Hepatocyte (in vitro differentiated cells): ENCODE measurements at regions not wholly inside any gene's neighbourhood (a gene's known extent, or its start where the extent isn't known, plus 50 kb on each side); places are given as distances from the start of the nearest gene placed in this dataset.
A peak's percentile ranks its signal among the peaks of the same experiment; 100 is the strongest.

Source experiments
- DNase-seq: peaks from one replicate; pipeline ENCODE4 v3.0.0-alpha.2; 2016; ENCODE audit warnings: low spot score
- H2AFZ ChIP-seq: fragments of 200-600 bp; sonication (generic); 2 replicates; pipeline ENCODE4 v1.6.0; 2016; ENCODE audit warnings: antibody characterized with exemption, mild to moderate bottlenecking
- H3K27ac ChIP-seq: fragments of 200-600 bp; sonication (generic); 2 replicates; pipeline ENCODE4 v1.5.1; 2016; ENCODE audit warnings: mild to moderate bottlenecking
- H3K27me3 ChIP-seq: fragments of 200-600 bp; sonication (generic); 2 replicates; pipeline ENCODE4 v1.6.1; 2016
- H3K36me3 ChIP-seq: fragments of 200-600 bp; sonication (generic); replicated peaks from 2 replicates; pipeline ENCODE4 v1.5.1; 2016; ENCODE audit warnings: low read depth; ENCODE audit not compliant: insufficient read depth
- H3K4me1 ChIP-seq: fragments of 200-600 bp; sonication (generic); 2 replicates; pipeline ENCODE4 v1.5.1; 2016; ENCODE audit warnings: mild to moderate bottlenecking, moderate library complexity; ENCODE audit not compliant: insufficient read depth
- H3K4me2 ChIP-seq: fragments of 200-600 bp; sonication (generic); 2 replicates; pipeline ENCODE4 v1.6.0; 2016
- H3K4me3 ChIP-seq: fragments of 200-600 bp; sonication (generic); 2 replicates; pipeline ENCODE4 v1.5.1; 2016; ENCODE audit warnings: mild to moderate bottlenecking
- H3K79me2 ChIP-seq: fragments of 200-600 bp; sonication (generic); 2 replicates; pipeline ENCODE4 v1.6.0; 2017; ENCODE audit warnings: mild to moderate bottlenecking
- H3K9me2 ChIP-seq: fragments of 200-600 bp; sonication (generic); replicated peaks from 2 replicates; pipeline ENCODE4 v1.6.0; 2017; ENCODE audit warnings: mild to moderate bottlenecking; ENCODE audit not compliant: insufficient read depth
- H3K9me3 ChIP-seq: fragments of 200-600 bp; sonication (generic); 2 replicates; pipeline ENCODE4 v1.5.1; 2016; ENCODE audit warnings: low read depth, mild to moderate bottlenecking
- H4K20me1 ChIP-seq: fragments of 200-600 bp; sonication (generic); 2 replicates; pipeline ENCODE4 v1.6.0; 2016; ENCODE audit warnings: mild to moderate bottlenecking; ENCODE audit not compliant: insufficient read depth, poor library complexity, severe bottlenecking
- EZH2 ChIP-seq: fragments of 200-600 bp; sonication (generic); IDR thresholded peaks from 2 replicates; pipeline ENCODE4 v1.6.1; 2016; ENCODE audit warnings: antibody characterized with exemption, mild to moderate bottlenecking, borderline replicate concordance
- EZH2phosphoT487 ChIP-seq: fragments of 200-600 bp; sonication (generic); IDR thresholded peaks from one replicate; pipeline ENCODE4 v1.6.1; 2018; ENCODE audit warnings: antibody characterized with exemption, mild to moderate bottlenecking, low read depth, moderate library complexity; ENCODE audit not compliant: unreplicated experiment, severe bottlenecking
- WGBS: methylation state at CpG from one replicate; pipeline ENCODE4 v1.1.6; 2016; ENCODE audit warnings: low lambda C conversion rate; ENCODE audit errors: missing lambda C conversion rate; 5-methylcytosine and 5-hydroxymethylcytosine counted together
- TF ChIP-seq, protein P1 (sequence below): fragments of 200-600 bp; sonication (generic); IDR thresholded peaks from 2 replicates; pipeline ENCODE4 v1.5.1; 2016; ENCODE audit warnings: antibody characterized with exemption, mild to moderate bottlenecking; ENCODE audit not compliant: poor library complexity

GRCh38 chr4:158025131-158025530 is 147.7 kb downstream of the GASK1B start:
- Histone ChIP-seq H3K79me2 (no peaks in the 10 kb centered on the region), H4K20me1 (no peaks in the 10 kb centered on the region), H3K4me1 (peaks cover 13% of the 10 kb centered on the region), H3K4me2 (no peak overlapping the region), H3K9me3 (peaks cover 5% of the 10 kb centered on the region), H3K36me3 (no peaks in the 10 kb centered on the region), H3K9me2 (no peaks in the 10 kb centered on the region), H3K27ac (no peak overlapping the region), H3K4me3 (no peak overlapping the region), H2AFZ (no peak overlapping the region), H3K27me3 (no peaks in the 10 kb centered on the region)
- no peak for TF ChIP-seq EZH2
- TF ChIP-seq, protein P1, sequence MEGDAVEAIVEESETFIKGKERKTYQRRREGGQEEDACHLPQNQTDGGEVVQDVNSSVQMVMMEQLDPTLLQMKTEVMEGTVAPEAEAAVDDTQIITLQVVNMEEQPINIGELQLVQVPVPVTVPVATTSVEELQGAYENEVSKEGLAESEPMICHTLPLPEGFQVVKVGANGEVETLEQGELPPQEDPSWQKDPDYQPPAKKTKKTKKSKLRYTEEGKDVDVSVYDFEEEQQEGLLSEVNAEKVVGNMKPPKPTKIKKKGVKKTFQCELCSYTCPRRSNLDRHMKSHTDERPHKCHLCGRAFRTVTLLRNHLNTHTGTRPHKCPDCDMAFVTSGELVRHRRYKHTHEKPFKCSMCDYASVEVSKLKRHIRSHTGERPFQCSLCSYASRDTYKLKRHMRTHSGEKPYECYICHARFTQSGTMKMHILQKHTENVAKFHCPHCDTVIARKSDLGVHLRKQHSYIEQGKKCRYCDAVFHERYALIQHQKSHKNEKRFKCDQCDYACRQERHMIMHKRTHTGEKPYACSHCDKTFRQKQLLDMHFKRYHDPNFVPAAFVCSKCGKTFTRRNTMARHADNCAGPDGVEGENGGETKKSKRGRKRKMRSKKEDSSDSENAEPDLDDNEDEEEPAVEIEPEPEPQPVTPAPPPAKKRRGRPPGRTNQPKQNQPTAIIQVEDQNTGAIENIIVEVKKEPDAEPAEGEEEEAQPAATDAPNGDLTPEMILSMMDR = no peak
- TF ChIP-seq EZH2phosphoT487 = no peak
- peak; percentile 29 for DNase-seq
- WGBS = 100% methylated on average over 1 of the region's 1 CpG

- H3K4me1 ChIP-seq = peaks cover 19% of the 10 kb centered on the region
- no peaks in the 10 kb centered on the region for H3K36me3 ChIP-seq
- TF ChIP-seq EZH2phosphoT487 (no peak), EZH2 (no peak)
- TF ChIP-seq, protein P1 = no peak
- DNase-seq = peak; percentile 42
- H3K9me3 ChIP-seq = no peaks in the 10 kb centered on the region
- no peaks in the 10 kb centered on the region for H3K9me2 ChIP-seq
- no peaks in the 10 kb centered on the region for H3K27me3 ChIP-seq
- H3K4me2 ChIP-seq = peak overlapping the region; percentile 13
- peak overlapping the region; percentile 77 for H3K27ac ChIP-seq
- H3K4me3 ChIP-seq = no peak overlapping the region
- H3K79me2 ChIP-seq = no peaks in the 10 kb centered on the region
- 42% methylated on average over 5 of the region's 5 CpGs for WGBS
- H4K20me1 ChIP-seq = no peaks in the 10 kb centered on the region
- no peak overlapping the region for H2AFZ ChIP-seq
Measured at GRCh38 chr4:158020734-158021346, 152.0 kb downstream of the GASK1B start.

DNA sequence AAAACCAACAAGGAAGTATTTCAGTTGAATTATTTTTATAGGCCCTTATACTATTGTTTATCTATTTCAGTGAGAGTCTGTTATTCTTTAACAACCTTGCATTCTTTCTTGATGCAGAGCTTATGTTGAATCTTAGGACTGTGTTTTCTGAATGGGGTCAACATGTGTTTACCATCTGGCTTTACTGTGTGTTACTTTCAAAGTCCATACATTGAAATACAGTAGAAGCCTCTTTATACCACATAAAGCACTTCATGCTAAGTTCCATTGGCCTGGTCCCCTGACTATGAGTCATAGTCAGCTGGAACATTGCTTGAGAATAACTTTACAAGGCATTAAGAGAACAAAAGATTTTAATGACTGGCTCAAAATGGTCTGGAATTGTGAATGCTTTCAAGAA is 152.6 kb downstream of the GASK1B start:
- Histone ChIP-seq H3K9me3 (no peaks in the 10 kb centered on the region), H3K4me1 (peaks cover 19% of the 10 kb centered on the region), H3K79me2 (no peaks in the 10 kb centered on the region), H3K27ac (peak overlapping the region; percentile 77), H3K4me3 (no peak overlapping the region), H3K36me3 (no peaks in the 10 kb centered on the region), H3K4me2 (no peak overlapping the region), H3K27me3 (no peaks in the 10 kb centered on the region), H3K9me2 (no peaks in the 10 kb centered on the region), H2AFZ (no peak overlapping the region), H4K20me1 (no peaks in the 10 kb centered on the region)
- TF ChIP-seq, protein P1 = no peak
- TF ChIP-seq EZH2 = no peak
- TF ChIP-seq EZH2phosphoT487 = no peak
- DNase-seq = peak; percentile 71

DNA sequence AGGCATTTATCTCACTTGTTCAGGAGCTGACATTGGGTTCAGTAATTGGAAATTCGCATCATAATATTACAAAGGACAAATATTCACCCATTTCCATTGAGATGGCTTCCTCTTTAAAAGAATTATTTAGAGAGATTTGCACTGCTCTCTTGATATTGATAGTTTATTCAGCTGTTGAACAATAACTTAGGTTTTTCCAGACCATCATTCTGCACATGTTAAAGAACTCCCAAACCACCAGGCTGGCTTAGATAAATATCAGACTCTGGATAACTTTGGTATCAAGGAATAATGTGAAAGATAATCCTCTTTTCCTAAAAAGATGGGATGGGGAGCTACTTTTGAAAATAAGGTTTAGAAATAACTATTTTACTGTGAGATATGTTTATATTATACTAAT is 154.0 kb downstream of the GASK1B start:
- no peaks in the 10 kb centered on the region for H3K9me2 ChIP-seq
- no peaks in the 10 kb centered on the region for H4K20me1 ChIP-seq
- no peaks in the 10 kb centered on the region for H3K36me3 ChIP-seq
- no peak overlapping the region for H3K4me2 ChIP-seq
- TF ChIP-seq, protein P1 = no peak
- TF ChIP-seq EZH2phosphoT487 (no peak), EZH2 (no peak)
- DNase-seq = no peak
- H3K4me1 ChIP-seq = peaks cover 19% of the 10 kb centered on the region
- 91% methylated on average over 1 of the region's 1 CpG for WGBS
- H3K27me3 ChIP-seq = no peaks in the 10 kb centered on the region
- H3K27ac ChIP-seq = no peak overlapping the region
- H2AFZ ChIP-seq = no peak overlapping the region
- no peak overlapping the region for H3K4me3 ChIP-seq
- no peaks in the 10 kb centered on the region for H3K79me2 ChIP-seq
- H3K9me3 ChIP-seq = no peaks in the 10 kb centered on the region
